ENCODE measurements at regions not wholly inside any gene's neighbourhood (a gene's known extent, or its start where the extent isn't known, plus 50 kb on each side); places are given as distances from the start of the nearest gene placed in this dataset.

GRCh38 chr7:26547156-26547555 lies 255.5 kb downstream of the SNX10 start:
- Histone ChIP-seq H3K9me3 (no peaks in the 10 kb centered on the region), H3K4me3 (no peak overlapping the region), H3K36me3 (no peaks in the 10 kb centered on the region), H3K4me1 (no peaks in the 10 kb centered on the region), H3K27me3 (peaks cover 0 to 37% (median 0%) of the 10 kb centered on the region in 4 donors), H3K27ac (no peak overlapping the region)
- 76 to 91% methylated on average over 3 of the region's 3 CpGs for WGBS, 2 donors
- intact Hi-C loops (cut with DNase I), result no loop called here
- no peak for TF ChIP-seq CTCF (IDR thresholded peaks at IDR 0.05)
- TF ChIP-seq POLR2A (IDR thresholded peaks at IDR 0.05), result no peak
- DNase-seq, result no peak

GRCh38 chr7:26549281-26549944 lies 257.8 kb downstream of the SNX10 start:
- intact Hi-C loops (cut with DNase I), result no loop called here
- DNase-seq, result no peak
- no peak for TF ChIP-seq CTCF (IDR thresholded peaks at IDR 0.05)
- TF ChIP-seq POLR2A (IDR thresholded peaks at IDR 0.05), result no peak
- Histone ChIP-seq H3K4me1 (no peaks in the 10 kb centered on the region), H3K4me3 (no peak overlapping the region), H3K27ac (peak overlapping the region in 2 of 4 donors; percentile 20 to 59), H3K27me3 (peaks cover 0 to 28% (median 0%) of the 10 kb centered on the region in 4 donors), H3K36me3 (no peaks in the 10 kb centered on the region), H3K9me3 (no peaks in the 10 kb centered on the region)
- WGBS, 2 donors, result 41 to 59% methylated on average over 6 to 9 of the region's 11 CpGs

DNA sequence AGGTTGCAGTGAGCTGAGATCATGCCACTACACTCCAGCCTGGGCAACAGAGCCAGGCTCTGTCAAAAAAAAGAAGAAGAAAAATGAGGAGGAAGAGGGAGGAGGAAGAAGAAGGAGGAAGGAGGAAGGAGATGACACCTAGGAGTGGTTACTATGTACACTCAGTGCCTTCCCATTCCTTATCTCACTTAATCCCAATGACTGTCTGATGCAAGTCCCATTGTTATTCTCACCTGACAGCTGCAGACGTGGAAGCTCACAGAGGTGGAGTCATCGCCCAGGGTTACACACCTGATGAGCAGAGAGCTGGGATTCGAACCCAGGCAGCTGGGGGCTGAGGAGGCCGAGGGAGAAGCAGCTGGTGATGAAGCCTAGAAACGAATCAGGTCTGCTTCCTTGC lies 258.8 kb downstream of the SNX10 start:
- no peaks in the 10 kb centered on the region for H3K36me3 ChIP-seq
- peak overlapping the region in 1 of 4 donors; percentile 59 for H3K27ac ChIP-seq
- no peak for TF ChIP-seq POLR2A (IDR thresholded peaks at IDR 0.05)
- no peak for TF ChIP-seq CTCF (IDR thresholded peaks at IDR 0.05)
- DNase-seq, result no peak
- 56 to 60% methylated on average over 3 to 4 of the region's 5 CpGs for WGBS, 2 donors
- H3K9me3 ChIP-seq, result no peaks in the 10 kb centered on the region
- no peak overlapping the region for H3K4me3 ChIP-seq
- intact Hi-C loops (cut with DNase I), result no loop called here
- H3K27me3 ChIP-seq, result peaks cover 0 to 28% (median 0%) of the 10 kb centered on the region in 4 donors
- H3K4me1 ChIP-seq, result no peaks in the 10 kb centered on the region

GRCh38 chr7:26551740-26552139 lies 260.1 kb downstream of the SNX10 start:
- WGBS, 2 donors, result 60 to 75% methylated on average over 7 to 9 of the region's 9 CpGs

More at GRCh38 chr7:26551740-26552139, 260.1 kb downstream of the SNX10 start:
- no peak overlapping the region for H3K4me3 ChIP-seq
- no peak for DNase-seq
- TF ChIP-seq POLR2A (IDR thresholded peaks at IDR 0.05) (no peak), CTCF (IDR thresholded peaks at IDR 0.05) (no peak)
- peaks cover 0 to 28% (median 0%) of the 10 kb centered on the region in 4 donors for H3K27me3 ChIP-seq
- intact Hi-C loops (cut with DNase I), result no loop called here
- H3K9me3 ChIP-seq, result no peaks in the 10 kb centered on the region
- H3K4me1 ChIP-seq, result no peaks in the 10 kb centered on the region
- H3K27ac ChIP-seq, result no peak overlapping the region
- H3K36me3 ChIP-seq, result no peaks in the 10 kb centered on the region

All from esophagus squamous epithelium (tissue), 5 donors.